Tibial nerve (tissue), 4 donors: ENCODE measurements at regions not wholly inside any gene's neighbourhood (a gene's known extent, or its start where the extent isn't known, plus 50 kb on each side); places are given as distances from the start of the nearest gene placed in this dataset.

Experiments used
- EP300 ChIP-seq, 2 donors: sonication (generic); formaldehyde crosslinking; IDR thresholded peaks; one replicate each; pipeline ENCODE4 v1.6.1; 2017; ENCODE audit warnings: antibody characterized with exemption in 2 of 2, mild to moderate bottlenecking in 1 of 2
- POLR2A ChIP-seq, 2 donors: fragments of 450-650 bp; IDR thresholded peaks; one replicate each; pipeline ENCODE4 v1.6.1; 2017; ENCODE audit warnings: antibody characterized with exemption in 2 of 2, mild to moderate bottlenecking in 2 of 2, moderate library complexity in 2 of 2
- TF ChIP-seq, protein P1 (sequence below), 5 experiments: fragments of 200-600 bp in 3 of 5; fragments of 450-650 bp in 2 of 5; sonication (generic) in 3 of 5; IDR thresholded peaks; one replicate each; pipeline ENCODE4 v1.5.1; 2016 to 2019; ENCODE audit warnings: antibody characterized with exemption in 5 of 5, mild to moderate bottlenecking in 3 of 5, moderate library complexity in 2 of 5

DNA sequence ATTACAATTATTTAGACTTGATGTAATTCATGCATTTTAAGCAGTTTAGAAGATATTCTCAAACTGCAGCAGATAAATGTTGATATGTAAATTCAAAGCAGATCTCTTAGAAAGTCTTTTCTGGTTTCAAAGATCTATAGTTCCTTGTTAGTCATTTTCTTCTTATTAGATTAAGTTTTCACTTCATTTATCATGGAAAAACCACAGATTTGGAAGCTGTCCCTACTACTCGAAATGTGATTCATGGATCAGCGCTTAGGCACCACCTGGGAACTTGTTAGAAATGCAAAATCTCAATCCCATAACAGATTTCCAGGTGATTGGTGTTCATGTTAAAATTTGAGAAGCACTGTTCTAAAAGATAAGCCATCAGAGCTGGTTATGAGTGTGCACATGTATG lies 92.8 kb upstream of the CDH2 start:
- TF ChIP-seq, protein P1, sequence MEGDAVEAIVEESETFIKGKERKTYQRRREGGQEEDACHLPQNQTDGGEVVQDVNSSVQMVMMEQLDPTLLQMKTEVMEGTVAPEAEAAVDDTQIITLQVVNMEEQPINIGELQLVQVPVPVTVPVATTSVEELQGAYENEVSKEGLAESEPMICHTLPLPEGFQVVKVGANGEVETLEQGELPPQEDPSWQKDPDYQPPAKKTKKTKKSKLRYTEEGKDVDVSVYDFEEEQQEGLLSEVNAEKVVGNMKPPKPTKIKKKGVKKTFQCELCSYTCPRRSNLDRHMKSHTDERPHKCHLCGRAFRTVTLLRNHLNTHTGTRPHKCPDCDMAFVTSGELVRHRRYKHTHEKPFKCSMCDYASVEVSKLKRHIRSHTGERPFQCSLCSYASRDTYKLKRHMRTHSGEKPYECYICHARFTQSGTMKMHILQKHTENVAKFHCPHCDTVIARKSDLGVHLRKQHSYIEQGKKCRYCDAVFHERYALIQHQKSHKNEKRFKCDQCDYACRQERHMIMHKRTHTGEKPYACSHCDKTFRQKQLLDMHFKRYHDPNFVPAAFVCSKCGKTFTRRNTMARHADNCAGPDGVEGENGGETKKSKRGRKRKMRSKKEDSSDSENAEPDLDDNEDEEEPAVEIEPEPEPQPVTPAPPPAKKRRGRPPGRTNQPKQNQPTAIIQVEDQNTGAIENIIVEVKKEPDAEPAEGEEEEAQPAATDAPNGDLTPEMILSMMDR (IDR thresholded peaks at IDR 0.05), result no peak
- TF ChIP-seq EP300 (IDR thresholded peaks at IDR 0.05), result no peak
- TF ChIP-seq POLR2A (IDR thresholded peaks at IDR 0.05), result no peak
